ENCODE measurements at regions not wholly inside any gene's neighbourhood (a gene's known extent, or its start where the extent isn't known, plus 50 kb on each side); places are given as distances from the start of the nearest gene placed in this dataset.

DNA sequence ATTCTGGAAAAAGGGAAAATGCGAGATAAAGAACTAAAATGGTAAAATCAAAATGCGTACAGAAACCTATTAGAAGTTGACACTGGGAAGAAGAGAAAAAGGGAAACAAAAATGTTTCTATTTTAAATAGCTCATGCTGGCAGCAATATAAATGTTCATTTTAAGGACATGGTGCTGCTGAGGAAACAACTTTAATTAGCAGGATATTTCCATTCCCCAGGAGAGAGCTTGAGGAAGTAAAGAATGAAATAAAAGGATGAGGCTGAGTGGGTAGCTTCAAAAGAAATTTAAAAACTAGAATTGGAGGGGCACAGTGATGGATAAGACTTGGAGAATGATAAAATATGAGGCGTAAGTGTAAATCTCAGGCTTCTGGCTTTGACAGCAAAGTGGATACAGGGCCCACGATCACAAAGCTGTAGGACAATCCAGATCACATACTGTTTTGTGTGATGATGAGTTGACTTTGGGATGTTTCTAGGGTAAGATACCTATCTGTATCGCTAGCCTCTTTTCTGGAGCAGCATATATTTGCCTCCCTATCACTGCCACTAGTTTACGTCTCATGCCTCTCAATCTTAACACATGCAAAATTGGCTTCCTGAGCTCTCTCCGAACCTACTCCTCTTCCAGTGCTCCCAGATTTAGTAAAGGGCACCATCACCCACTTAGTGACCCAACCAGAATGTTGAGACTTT lies 571.3 kb upstream of the MIR17HG start:
- no peak for TF ChIP-seq POLR2A (IDR thresholded peaks at IDR 0.05)
- TF ChIP-seq, protein P1, sequence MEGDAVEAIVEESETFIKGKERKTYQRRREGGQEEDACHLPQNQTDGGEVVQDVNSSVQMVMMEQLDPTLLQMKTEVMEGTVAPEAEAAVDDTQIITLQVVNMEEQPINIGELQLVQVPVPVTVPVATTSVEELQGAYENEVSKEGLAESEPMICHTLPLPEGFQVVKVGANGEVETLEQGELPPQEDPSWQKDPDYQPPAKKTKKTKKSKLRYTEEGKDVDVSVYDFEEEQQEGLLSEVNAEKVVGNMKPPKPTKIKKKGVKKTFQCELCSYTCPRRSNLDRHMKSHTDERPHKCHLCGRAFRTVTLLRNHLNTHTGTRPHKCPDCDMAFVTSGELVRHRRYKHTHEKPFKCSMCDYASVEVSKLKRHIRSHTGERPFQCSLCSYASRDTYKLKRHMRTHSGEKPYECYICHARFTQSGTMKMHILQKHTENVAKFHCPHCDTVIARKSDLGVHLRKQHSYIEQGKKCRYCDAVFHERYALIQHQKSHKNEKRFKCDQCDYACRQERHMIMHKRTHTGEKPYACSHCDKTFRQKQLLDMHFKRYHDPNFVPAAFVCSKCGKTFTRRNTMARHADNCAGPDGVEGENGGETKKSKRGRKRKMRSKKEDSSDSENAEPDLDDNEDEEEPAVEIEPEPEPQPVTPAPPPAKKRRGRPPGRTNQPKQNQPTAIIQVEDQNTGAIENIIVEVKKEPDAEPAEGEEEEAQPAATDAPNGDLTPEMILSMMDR (IDR thresholded peaks at IDR 0.05) = no peak
